ENCODE measurements at regions not wholly inside any gene's neighbourhood (a gene's known extent, or its start where the extent isn't known, plus 50 kb on each side); places are given as distances from the start of the nearest gene placed in this dataset.

DNA sequence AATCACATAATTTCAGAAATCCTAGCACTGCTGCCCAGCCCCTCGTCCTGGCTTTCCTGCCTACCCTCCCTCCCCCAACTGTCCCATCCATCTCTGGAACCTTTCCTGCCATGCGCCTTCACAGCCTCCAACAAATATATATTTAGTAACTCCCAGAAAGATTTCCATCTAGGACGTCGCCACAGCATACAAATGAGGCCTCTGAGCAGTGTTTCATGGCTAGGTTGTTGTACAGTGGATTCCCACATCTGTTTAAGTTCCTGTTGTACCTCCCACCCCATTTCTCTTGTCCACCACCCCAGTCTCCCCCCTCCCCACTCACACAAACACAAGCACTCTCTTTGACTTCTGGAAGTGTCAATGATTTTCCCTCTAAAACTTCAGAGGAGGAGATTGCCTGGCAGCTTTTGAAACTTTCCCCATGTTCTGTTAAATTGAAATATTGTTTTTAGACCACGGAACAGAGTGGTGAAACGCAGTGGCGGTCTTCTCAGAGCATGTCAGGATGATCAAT, 280.3 kb upstream of the RORA start:
- TF ChIP-seq, protein P1, sequence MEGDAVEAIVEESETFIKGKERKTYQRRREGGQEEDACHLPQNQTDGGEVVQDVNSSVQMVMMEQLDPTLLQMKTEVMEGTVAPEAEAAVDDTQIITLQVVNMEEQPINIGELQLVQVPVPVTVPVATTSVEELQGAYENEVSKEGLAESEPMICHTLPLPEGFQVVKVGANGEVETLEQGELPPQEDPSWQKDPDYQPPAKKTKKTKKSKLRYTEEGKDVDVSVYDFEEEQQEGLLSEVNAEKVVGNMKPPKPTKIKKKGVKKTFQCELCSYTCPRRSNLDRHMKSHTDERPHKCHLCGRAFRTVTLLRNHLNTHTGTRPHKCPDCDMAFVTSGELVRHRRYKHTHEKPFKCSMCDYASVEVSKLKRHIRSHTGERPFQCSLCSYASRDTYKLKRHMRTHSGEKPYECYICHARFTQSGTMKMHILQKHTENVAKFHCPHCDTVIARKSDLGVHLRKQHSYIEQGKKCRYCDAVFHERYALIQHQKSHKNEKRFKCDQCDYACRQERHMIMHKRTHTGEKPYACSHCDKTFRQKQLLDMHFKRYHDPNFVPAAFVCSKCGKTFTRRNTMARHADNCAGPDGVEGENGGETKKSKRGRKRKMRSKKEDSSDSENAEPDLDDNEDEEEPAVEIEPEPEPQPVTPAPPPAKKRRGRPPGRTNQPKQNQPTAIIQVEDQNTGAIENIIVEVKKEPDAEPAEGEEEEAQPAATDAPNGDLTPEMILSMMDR (conservative IDR thresholded peaks at IDR 0.05; ENCODE audit: low read depth, low read length), result no peak
- H3K4me3 ChIP-seq (ENCODE audit: low read length), result no peak overlapping the region
- no peak for DNase-seq (ENCODE audit: low read depth)

DNA sequence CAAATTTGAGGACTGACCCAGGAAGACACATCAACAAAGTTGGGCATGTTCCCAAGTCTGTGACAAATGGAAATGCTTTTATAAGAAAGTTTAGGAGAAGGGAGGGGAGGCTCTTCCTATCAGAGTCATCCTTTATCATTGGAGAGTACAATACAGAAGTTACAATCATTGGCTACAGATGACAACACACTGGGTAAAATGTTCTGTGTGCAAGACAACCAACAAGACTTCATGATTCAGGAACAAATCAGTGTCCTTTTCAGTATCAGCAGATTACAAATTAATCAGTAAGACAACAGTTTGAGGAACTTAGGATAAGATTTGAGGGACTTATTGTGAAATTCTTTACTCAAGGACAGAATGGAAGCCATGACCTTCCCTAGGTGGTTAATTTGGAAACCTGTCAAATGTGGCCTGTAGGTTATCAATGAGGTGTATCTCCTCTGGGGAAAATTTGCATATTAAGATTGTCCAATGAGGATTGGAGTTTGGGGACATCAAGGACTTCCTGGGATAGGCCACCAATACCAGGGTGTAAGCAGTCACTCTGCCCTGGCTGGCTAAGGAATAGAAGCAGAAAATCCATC, 274.4 kb upstream of the RORA start:
- H3K4me3 ChIP-seq (ENCODE audit: low read length), result no peak overlapping the region
- TF ChIP-seq, protein P1 (conservative IDR thresholded peaks at IDR 0.05; ENCODE audit: low read depth, low read length), result no peak
- DNase-seq (ENCODE audit: low read depth), result no peak

DNA sequence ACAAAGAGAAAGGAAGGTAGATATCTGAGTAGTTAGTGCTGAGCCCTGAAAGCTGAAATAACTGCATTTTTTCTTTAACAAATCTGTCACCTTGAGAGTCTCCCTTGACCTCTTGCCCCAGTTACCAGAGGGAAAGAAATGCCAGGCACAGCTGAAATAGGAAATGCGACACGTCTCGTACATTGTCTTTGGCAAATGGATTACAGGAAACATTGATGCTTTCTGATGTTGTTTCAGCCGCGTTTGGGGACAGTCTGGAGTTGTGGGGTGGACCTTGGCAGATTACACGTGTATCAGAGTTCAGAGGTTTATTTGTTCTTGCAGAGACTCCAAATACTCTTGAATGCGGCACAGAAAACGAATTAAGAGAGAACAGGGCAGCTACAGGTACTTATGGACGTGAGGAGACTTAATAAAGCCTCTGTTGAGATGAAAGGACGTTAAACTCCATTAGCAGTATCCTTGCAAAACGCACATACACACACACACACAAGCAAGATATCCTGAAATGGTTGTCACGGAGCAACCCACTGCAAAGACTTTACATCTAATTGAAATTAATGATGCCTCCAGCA, 272.8 kb upstream of the RORA start:
- TF ChIP-seq, protein P1 (conservative IDR thresholded peaks at IDR 0.05; ENCODE audit: low read depth, low read length), result no peak
- no peak overlapping the region for H3K4me3 ChIP-seq (ENCODE audit: low read length)
- no peak for DNase-seq (ENCODE audit: low read depth)

DNA sequence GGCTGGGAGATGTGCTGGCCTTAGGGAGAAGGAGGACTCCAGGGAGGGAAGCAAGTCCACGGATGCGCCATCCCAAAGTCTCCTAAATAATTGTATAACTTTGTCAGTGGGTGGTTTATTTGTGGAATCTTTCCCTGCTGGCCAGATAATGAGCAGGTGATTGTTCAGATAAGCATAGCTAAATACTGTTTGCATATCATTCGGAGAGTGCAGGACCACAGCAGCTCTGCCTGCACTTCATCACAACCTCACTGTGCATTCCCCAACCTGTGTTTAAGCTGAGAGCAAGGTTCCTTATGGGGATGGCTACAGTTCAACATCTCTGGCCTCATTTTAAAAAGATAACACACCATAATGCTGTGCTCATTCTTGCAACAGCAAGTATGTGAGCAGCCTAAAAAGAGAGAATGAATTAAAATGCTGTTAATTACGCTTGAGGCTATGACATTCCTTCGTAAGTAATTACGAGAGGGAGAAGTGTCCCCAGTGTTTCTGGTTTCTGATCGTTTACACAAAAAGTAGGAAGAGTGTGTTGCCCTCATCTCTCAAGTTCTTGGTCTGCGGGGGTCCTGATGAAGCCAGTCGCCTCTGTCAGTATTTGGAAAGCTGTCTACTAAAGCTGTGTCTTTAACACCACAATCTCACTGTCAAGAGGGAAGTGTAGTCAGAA, 272.0 kb upstream of the RORA start:
- TF ChIP-seq, protein P1 (conservative IDR thresholded peaks at IDR 0.05; ENCODE audit: low read depth, low read length), result no peak
- DNase-seq (ENCODE audit: low read depth), result no peak
- H3K4me3 ChIP-seq (ENCODE audit: low read length), result no peak overlapping the region

DNA sequence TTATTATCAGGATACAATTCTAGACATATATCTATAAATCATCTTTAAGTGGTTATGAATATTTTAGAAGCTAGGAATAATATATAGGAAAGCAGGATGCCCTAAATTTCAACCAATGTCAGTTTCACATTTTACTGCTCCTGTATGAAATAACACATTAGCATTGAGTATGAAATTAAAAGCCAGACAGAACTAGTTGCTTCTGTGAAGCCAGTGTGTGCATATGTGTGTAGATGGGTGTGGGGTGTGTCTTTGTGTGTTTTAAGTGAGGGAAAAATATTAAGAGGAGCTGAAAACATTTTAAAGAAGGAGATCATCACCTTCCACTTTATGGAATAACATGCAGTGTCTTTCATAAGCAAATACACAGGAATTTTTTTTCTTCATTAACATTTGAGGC, 271.4 kb upstream of the RORA start:
- H3K4me3 ChIP-seq (ENCODE audit: low read length), result no peak overlapping the region
- TF ChIP-seq, protein P1 (conservative IDR thresholded peaks at IDR 0.05; ENCODE audit: low read depth, low read length), result no peak
- DNase-seq (ENCODE audit: low read depth), result no peak

DNA sequence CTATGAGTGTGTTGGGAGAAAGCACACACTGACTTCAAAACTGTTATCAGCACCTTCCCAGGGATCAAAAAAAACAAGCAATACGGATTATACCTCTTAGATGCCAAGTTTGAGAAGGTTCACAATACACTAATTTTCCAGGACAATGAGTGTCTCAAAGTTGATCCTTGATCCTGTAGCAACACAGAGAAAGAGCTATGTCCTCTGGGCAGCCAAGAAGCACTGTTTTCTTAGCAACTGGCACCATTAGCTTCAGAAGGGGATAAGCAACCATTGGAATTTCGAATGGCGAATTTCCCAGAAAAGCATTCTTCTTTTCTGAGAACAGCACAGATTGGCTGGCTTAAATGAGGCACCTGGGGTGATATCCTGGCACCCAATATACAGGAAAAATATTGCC, 270.3 kb upstream of the RORA start:
- TF ChIP-seq, protein P1 (conservative IDR thresholded peaks at IDR 0.05; ENCODE audit: low read depth, low read length), result no peak
- peak; percentile 78 for DNase-seq (ENCODE audit: low read depth)
- H3K4me3 ChIP-seq (ENCODE audit: low read length), result no peak overlapping the region

DNA sequence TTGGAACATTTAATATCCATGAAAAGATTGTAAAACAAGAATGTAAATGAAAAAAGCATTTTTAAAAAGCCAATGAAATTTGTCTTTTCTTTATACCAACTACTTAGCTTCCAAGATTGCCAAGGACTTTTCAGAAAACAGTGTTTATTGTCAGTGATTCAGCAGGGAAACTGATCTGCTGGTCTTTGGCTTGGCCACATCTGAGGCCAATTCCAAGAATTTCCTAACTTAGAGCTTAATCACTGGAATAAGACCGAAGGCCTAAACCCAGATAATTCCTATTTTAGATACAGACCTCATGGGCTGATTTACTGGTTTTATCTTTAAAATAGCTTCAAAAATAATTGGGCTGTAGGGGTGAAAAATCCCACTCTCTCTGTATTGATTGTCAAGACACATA, 260.5 kb upstream of the RORA start:
- DNase-seq (ENCODE audit: low read depth), result no peak
- H3K4me3 ChIP-seq (ENCODE audit: low read length), result no peak overlapping the region
- TF ChIP-seq, protein P1 (conservative IDR thresholded peaks at IDR 0.05; ENCODE audit: low read depth, low read length), result no peak
